ENCODE measurements at regions not wholly inside any gene's neighbourhood (a gene's known extent, or its start where the extent isn't known, plus 50 kb on each side); places are given as distances from the start of the nearest gene placed in this dataset.

GRCh38 chr11:32003335-32003734 is 87.5 kb upstream of the RCN1 start:
- H3K4me3 ChIP-seq (IDR thresholded peaks at IDR 0.05; ENCODE audit: insufficient read depth, low read depth, low read length), result no peak overlapping the region
- H3K4me2 ChIP-seq, result no peak overlapping the region

GRCh38 chr11:32002311-32002710 is 88.6 kb upstream of the RCN1 start:
- H3K9ac ChIP-seq, result no peak overlapping the region
- no peak overlapping the region for H3K4me2 ChIP-seq
- TF ChIP-seq CTCF (conservative IDR thresholded peaks at IDR 0.05; ENCODE audit: low read depth, low read length), result no peak
- H3K4me3 ChIP-seq (IDR thresholded peaks at IDR 0.05; ENCODE audit: insufficient read depth, low read depth, low read length), result no peak overlapping the region
- no peak overlapping the region for H2AFZ ChIP-seq (ENCODE audit: low read depth)
- H4K20me1 ChIP-seq (ENCODE audit: insufficient read depth), result no peaks in the 10 kb centered on the region
- H3K27me3 ChIP-seq (ENCODE audit: insufficient read depth, low read depth), result no peaks in the 10 kb centered on the region
- H3K27ac ChIP-seq, result no peak overlapping the region
- H3K4me1 ChIP-seq (ENCODE audit: low read depth, poor library complexity, severe bottlenecking), result no peaks in the 10 kb centered on the region
- H3K36me3 ChIP-seq (ENCODE audit: insufficient read depth), result no peaks in the 10 kb centered on the region
- no peaks in the 10 kb centered on the region for H3K79me2 ChIP-seq (ENCODE audit: insufficient read depth, low read depth)

More at GRCh38 chr11:32003335-32003734, 87.5 kb upstream of the RCN1 start:
- Histone ChIP-seq H3K79me2 (ENCODE audit: insufficient read depth, low read depth) (no peaks in the 10 kb centered on the region), H3K27me3 (ENCODE audit: insufficient read depth, low read depth) (no peaks in the 10 kb centered on the region), H3K36me3 (ENCODE audit: insufficient read depth) (no peaks in the 10 kb centered on the region), H4K20me1 (ENCODE audit: insufficient read depth) (no peaks in the 10 kb centered on the region), H3K9ac (no peak overlapping the region), H2AFZ (ENCODE audit: low read depth) (no peak overlapping the region), H3K4me1 (ENCODE audit: low read depth, poor library complexity, severe bottlenecking) (no peaks in the 10 kb centered on the region), H3K27ac (no peak overlapping the region)
- no peak for TF ChIP-seq CTCF (conservative IDR thresholded peaks at IDR 0.05; ENCODE audit: low read depth, low read length)

GRCh38 chr11:31997955-31998354 is 92.9 kb upstream of the RCN1 start:
- H3K27me3 ChIP-seq (ENCODE audit: insufficient read depth, low read depth), result no peaks in the 10 kb centered on the region
- H2AFZ ChIP-seq (ENCODE audit: low read depth), result no peak overlapping the region
- H3K4me2 ChIP-seq, result no peak overlapping the region
- H3K79me2 ChIP-seq (ENCODE audit: insufficient read depth, low read depth), result no peaks in the 10 kb centered on the region
- no peak for TF ChIP-seq CTCF (conservative IDR thresholded peaks at IDR 0.05; ENCODE audit: low read depth, low read length)
- no peaks in the 10 kb centered on the region for H3K36me3 ChIP-seq (ENCODE audit: insufficient read depth)
- no peak overlapping the region for H3K4me3 ChIP-seq (IDR thresholded peaks at IDR 0.05; ENCODE audit: insufficient read depth, low read depth, low read length)
- H3K27ac ChIP-seq, result no peak overlapping the region
- peaks cover 14% of the 10 kb centered on the region for H3K4me1 ChIP-seq (ENCODE audit: low read depth, poor library complexity, severe bottlenecking)
- H4K20me1 ChIP-seq (ENCODE audit: insufficient read depth), result no peaks in the 10 kb centered on the region
- H3K9ac ChIP-seq, result no peak overlapping the region

GRCh38 chr11:31996159-31996881 is 94.6 kb upstream of the RCN1 start:
- TF ChIP-seq CTCF (conservative IDR thresholded peaks at IDR 0.05; ENCODE audit: low read depth, low read length), result no peak
- Histone ChIP-seq H3K4me1 (ENCODE audit: low read depth, poor library complexity, severe bottlenecking) (peaks cover 14% of the 10 kb centered on the region), H3K4me2 (peak overlapping the region; percentile 43), H2AFZ (ENCODE audit: low read depth) (peak overlapping the region; percentile 53), H3K4me3 (IDR thresholded peaks at IDR 0.05; ENCODE audit: insufficient read depth, low read depth, low read length) (no peak overlapping the region), H3K79me2 (ENCODE audit: insufficient read depth, low read depth) (no peaks in the 10 kb centered on the region), H3K27me3 (ENCODE audit: insufficient read depth, low read depth) (no peaks in the 10 kb centered on the region), H4K20me1 (ENCODE audit: insufficient read depth) (no peaks in the 10 kb centered on the region), H3K9ac (no peak overlapping the region), H3K27ac (no peak overlapping the region), H3K36me3 (ENCODE audit: insufficient read depth) (no peaks in the 10 kb centered on the region)

Measured in KMS-11 (cell line).